Peyer's patch (tissue), 4 donors: ENCODE measurements at regions not wholly inside any gene's neighbourhood (a gene's known extent, or its start where the extent isn't known, plus 50 kb on each side); places are given as distances from the start of the nearest gene placed in this dataset.

Experiments used
- DNase-seq, 3 donors: peaks; one replicate each; pipeline ENCODE4 v3.0.0-alpha.2; 2017 to 2019
- H3K27ac ChIP-seq, 4 donors: fragments of 200-600 bp; sonication (generic); one replicate each; pipeline ENCODE4 v1.5.1; 2016 to 2019
- H3K27me3 ChIP-seq, 2 donors: fragments of 200-600 bp; sonication (generic); one replicate each; pipeline ENCODE4 v1.5.1; 2019
- H3K36me3 ChIP-seq, 3 donors: fragments of 200-600 bp; sonication (generic); one replicate each; pipeline ENCODE4 v1.5.1; 2016 to 2019
- H3K4me1 ChIP-seq, 4 donors: fragments of 200-600 bp; sonication (generic); one replicate each; pipeline ENCODE4 v1.5.1; 2016 to 2019
- H3K4me3 ChIP-seq, 4 donors: fragments of 200-600 bp; sonication (generic); 1 replicate in 3 of 4; 2 replicates in 1 of 4; pipeline ENCODE4 v1.5.1; 2016 to 2019; ENCODE audit warnings: mild to moderate bottlenecking in 1 of 4
- H3K9me3 ChIP-seq, 4 donors: fragments of 200-600 bp; sonication (generic); one replicate each; pipeline ENCODE4 v1.5.1; 2016 to 2019; ENCODE audit warnings: mild to moderate bottlenecking in 1 of 4
- CTCF ChIP-seq, 6 experiments: fragments of 450-650 bp in 4 of 6; fragments of 200-600 bp in 2 of 6; sonication (generic) in 1 of 6; IDR thresholded peaks; one replicate each; pipeline ENCODE4 v1.5.1; 2017 to 2019; ENCODE audit warnings: antibody characterized with exemption in 6 of 6, mild to moderate bottlenecking in 3 of 6, moderate library complexity in 1 of 6
- POLR2A ChIP-seq, 2 donors: fragments of 450-650 bp; IDR thresholded peaks; one replicate each; pipeline ENCODE4 v1.5.1; 2017; ENCODE audit warnings: antibody characterized with exemption in 2 of 2, mild to moderate bottlenecking in 2 of 2, moderate library complexity in 2 of 2

- H3K36me3 ChIP-seq, result no peaks in the 10 kb centered on the region
- no peaks in the 10 kb centered on the region for H3K4me1 ChIP-seq
- no peaks in the 10 kb centered on the region for H3K27me3 ChIP-seq
- peak overlapping the region in 3 of 4 donors; percentile 34 to 65 (median 46) for H3K27ac ChIP-seq
- no peak for TF ChIP-seq POLR2A (IDR thresholded peaks at IDR 0.05)
- no peak for TF ChIP-seq CTCF (IDR thresholded peaks at IDR 0.05)
- H3K4me3 ChIP-seq, result no peak overlapping the region
- no peak for DNase-seq
- no peaks in the 10 kb centered on the region for H3K9me3 ChIP-seq
Measured at GRCh38 chr2:217360781-217361482, 501.1 kb upstream of the TNP1 start.

- no peaks in the 10 kb centered on the region for H3K36me3 ChIP-seq
- no peaks in the 10 kb centered on the region for H3K9me3 ChIP-seq
- H3K4me3 ChIP-seq, result no peak overlapping the region
- no peaks in the 10 kb centered on the region for H3K27me3 ChIP-seq
- no peaks in the 10 kb centered on the region for H3K4me1 ChIP-seq
- H3K27ac ChIP-seq, result peak overlapping the region in 1 of 4 donors; percentile 56
- no peak for DNase-seq
- TF ChIP-seq CTCF (IDR thresholded peaks at IDR 0.05) (no peak), POLR2A (IDR thresholded peaks at IDR 0.05) (no peak)
Measured at GRCh38 chr2:217360111-217360510, 500.2 kb upstream of the TNP1 start.

GRCh38 chr2:217357886-217358620 lies 498.2 kb upstream of the TNP1 start:
- TF ChIP-seq CTCF (IDR thresholded peaks at IDR 0.05) (no peak), POLR2A (IDR thresholded peaks at IDR 0.05) (no peak)
- H3K4me1 ChIP-seq, result no peaks in the 10 kb centered on the region
- no peak for DNase-seq
- H3K36me3 ChIP-seq, result no peaks in the 10 kb centered on the region
- no peaks in the 10 kb centered on the region for H3K27me3 ChIP-seq
- no peak overlapping the region for H3K27ac ChIP-seq
- H3K4me3 ChIP-seq, result no peak overlapping the region
- H3K9me3 ChIP-seq, result no peaks in the 10 kb centered on the region

GRCh38 chr2:217356781-217357180 lies 496.9 kb upstream of the TNP1 start:
- Histone ChIP-seq H3K27ac (no peak overlapping the region), H3K4me3 (no peak overlapping the region)
- DNase-seq, result no peak

GRCh38 chr2:217356142-217356541 lies 496.3 kb upstream of the TNP1 start:
- Histone ChIP-seq H3K27me3 (no peaks in the 10 kb centered on the region), H3K4me3 (no peak overlapping the region), H3K9me3 (no peaks in the 10 kb centered on the region), H3K4me1 (no peaks in the 10 kb centered on the region), H3K36me3 (no peaks in the 10 kb centered on the region), H3K27ac (no peak overlapping the region)
- DNase-seq, result no peak
- TF ChIP-seq CTCF (IDR thresholded peaks at IDR 0.05) (no peak), POLR2A (IDR thresholded peaks at IDR 0.05) (no peak)

More at GRCh38 chr2:217356781-217357180, 496.9 kb upstream of the TNP1 start:
- Histone ChIP-seq H3K4me1 (no peaks in the 10 kb centered on the region), H3K27me3 (no peaks in the 10 kb centered on the region), H3K9me3 (no peaks in the 10 kb centered on the region), H3K36me3 (no peaks in the 10 kb centered on the region)
- TF ChIP-seq CTCF (IDR thresholded peaks at IDR 0.05) (no peak), POLR2A (IDR thresholded peaks at IDR 0.05) (no peak)
